B cell (primary cell): ENCODE measurements at regions not wholly inside any gene's neighbourhood (a gene's known extent, or its start where the extent isn't known, plus 50 kb on each side); places are given as distances from the start of the nearest gene placed in this dataset.

Source experiments
- ATAC-seq: fragments of 200-7000 bp; cut with Tn5 transposase; one replicate; pipeline ENCODE4 v1.10.0; 2021; ENCODE audit warnings: low read depth, mild to moderate bottlenecking, moderate number of reproducible peaks, moderate library complexity
- CTCF ChIA-PET: fragments of 350-600 bp; sonication (Branson Sonifier 250); formaldehyde crosslinking; loops from one replicate; lab custom pipeline; 2021; ENCODE audit warnings: antibody characterized with exemption, inconsistent platforms; lab: Charles Lee
- POLR2A ChIA-PET: fragments of 350-600 bp; sonication (Branson Sonifier 250); formaldehyde crosslinking; loops from one replicate; lab custom pipeline; 2021; ENCODE audit warnings: antibody characterized with exemption; lab: Charles Lee
- DNase-seq: peaks from one replicate; pipeline ENCODE4 v3.0.0; 2013
- H2AFZ ChIP-seq: 2 replicates; pipeline ENCODE4 v1.6.1; 2012; ENCODE audit warnings: mild to moderate bottlenecking, low read depth, low read length; ENCODE audit not compliant: insufficient read depth, poor library complexity, severe bottlenecking
- H3K27ac ChIP-seq, 2 donors: 1 replicate in 1 of 2; 2 replicates in 1 of 2; pipeline ENCODE4 v1.5.1; 2012 to 2013; ENCODE audit warnings: low read length in 2 of 2, mild to moderate bottlenecking in 2 of 2, moderate library complexity in 1 of 2
- H3K27me3 ChIP-seq, 4 experiments: fragments of 200-600 bp in 1 of 4; sonication (generic) in 1 of 4; replicated peaks in 1 of 4; 1 replicate in 2 of 4; 2 replicates in 2 of 4; pipeline versions ENCODE4 v1.6.1 to v1.7.0; 2013 to 2016; ENCODE audit warnings: low read length in 3 of 4, mild to moderate bottlenecking in 2 of 4, mixed read lengths in 1 of 4, moderate library complexity in 1 of 4; ENCODE audit not compliant: insufficient read depth in 4 of 4, control insufficient read depth in 3 of 4; ENCODE audit errors: control extremely low read depth in 1 of 4
- H3K36me3 ChIP-seq, 2 experiments: replicated peaks in 1 of 2; 1 replicate in 1 of 2; 2 replicates in 1 of 2; pipeline versions ENCODE4 v1.6.1 to v1.7.1; 2013; ENCODE audit warnings: low read length in 1 of 2; ENCODE audit not compliant: insufficient read depth in 2 of 2, control insufficient read depth in 1 of 2; ENCODE audit errors: control extremely low read depth in 1 of 2, extremely low read depth in 1 of 2
- H3K4me1 ChIP-seq, 2 donors: fragments of 200-600 bp in 1 of 2; sonication (generic) in 1 of 2; 1 replicate in 1 of 2; 2 replicates in 1 of 2; pipeline versions ENCODE4 v1.5.1 to v1.6.1; 2013 to 2017; ENCODE audit warnings: low read length in 2 of 2; ENCODE audit not compliant: control insufficient read depth in 2 of 2, insufficient read depth in 2 of 2
- H3K4me2 ChIP-seq: replicated peaks from 2 replicates; pipeline ENCODE3; 2012; ENCODE audit warnings: mild to moderate bottlenecking, low read depth, low read length; ENCODE audit not compliant: poor library complexity, severe bottlenecking
- H3K4me3 ChIP-seq, 5 experiments: fragments of 200-600 bp in 1 of 5; sonication (generic) in 1 of 5; 1 replicate in 3 of 5; 2 replicates in 2 of 5; pipeline versions ENCODE4 v1.5.1 to v1.7.0; 2011 to 2016; ENCODE audit warnings: low read length in 4 of 5, mild to moderate bottlenecking in 4 of 5, low read depth in 2 of 5, control low read depth in 1 of 5, moderate library complexity in 1 of 5; ENCODE audit not compliant: insufficient read depth in 1 of 5; ENCODE audit errors: control extremely low read depth in 1 of 5, extremely low read depth in 1 of 5
- H3K79me2 ChIP-seq: fragments of 200-600 bp; sonication (generic); one replicate; pipeline ENCODE4 v1.6.0; 2016; ENCODE audit warnings: low read length; ENCODE audit not compliant: control insufficient read depth, insufficient read depth
- H3K9ac ChIP-seq: fragments of 200-600 bp; sonication (generic); 2 replicates; pipeline ENCODE4 v1.6.1; 2017; ENCODE audit warnings: mild to moderate bottlenecking, low read length, moderate library complexity
- H3K9me3 ChIP-seq, 3 donors: one replicate each; pipeline versions ENCODE4 v1.6.1 to v1.7.1; 2013; ENCODE audit warnings: low read length in 2 of 3; ENCODE audit not compliant: control insufficient read depth in 2 of 3, insufficient read depth in 1 of 3; ENCODE audit errors: control extremely low read depth in 1 of 3
- H4K20me1 ChIP-seq: 2 replicates; pipeline ENCODE4 v1.6.0; 2012; ENCODE audit warnings: mild to moderate bottlenecking, low read length; ENCODE audit not compliant: insufficient read depth, control insufficient read depth, poor library complexity, severe bottlenecking
- H3K27ac Mint-ChIP-seq: one replicate; pipeline ENCODE4 v1.8.0; 2021; ENCODE audit warnings: mixed read lengths
- H3K27me3 Mint-ChIP-seq: one replicate; pipeline ENCODE4 v1.8.0; 2021; ENCODE audit warnings: mixed read lengths
- H3K4me1 Mint-ChIP-seq: one replicate; pipeline ENCODE4 v1.8.0; 2021; ENCODE audit warnings: mixed read lengths
- H3K4me3 Mint-ChIP-seq: one replicate; pipeline ENCODE4 v1.8.0; 2021; ENCODE audit warnings: mixed read lengths
- H3K9me3 Mint-ChIP-seq: one replicate; pipeline ENCODE4 v1.8.0; 2022; ENCODE audit warnings: mixed read lengths; ENCODE audit not compliant: insufficient read depth
- CTCF ChIP-seq: fragments of 200-600 bp; IDR thresholded peaks from one replicate; pipeline ENCODE4 v1.8.0; 2022; ENCODE audit warnings: antibody characterized with exemption, mild to moderate bottlenecking
- EZH2 ChIP-seq: IDR thresholded peaks from 2 replicates; pipeline ENCODE4 v1.6.1; 2012; ENCODE audit warnings: borderline replicate concordance, low read depth, mild to moderate bottlenecking, moderate library complexity, low read length; ENCODE audit not compliant: insufficient read depth, poor library complexity, severe bottlenecking
- WGBS: methylation state at CpG from one replicate; pipeline ENCODE4 v1.1.5; 2013; ENCODE audit warnings: missing lambda C conversion rate; ENCODE audit not compliant: insufficient coverage; 5-methylcytosine and 5-hydroxymethylcytosine counted together
- intact Hi-C: fragments of 100-400 bp; cut with micrococcal nuclease; formaldehyde crosslinking; loops from one replicate; pipeline ENCODE4 v1.10.0; 2022

- H4K20me1 ChIP-seq, result no peaks in the 10 kb centered on the region
- H3K4me1 Mint-ChIP-seq, result no peaks in the 10 kb centered on the region
- intact Hi-C loops, result no loop called here
- no peak overlapping the region for H3K4me2 ChIP-seq
- 69% methylated on average over 3 of the region's 3 CpGs for WGBS
- H3K4me1 ChIP-seq, result no peaks in the 10 kb centered on the region
- no peak overlapping the region for H2AFZ ChIP-seq
- ChIA-PET POLR2A (no interaction called here), CTCF (no interaction called here)
- H3K27me3 ChIP-seq, result no peaks in the 10 kb centered on the region
- no peak for ATAC-seq
- DNase-seq, result no peak
- H3K4me3 ChIP-seq, result no peak overlapping the region
- peaks cover 7% of the 10 kb centered on the region for H3K9me3 Mint-ChIP-seq
- H3K9ac ChIP-seq, result no peak overlapping the region
- no peak overlapping the region for H3K4me3 Mint-ChIP-seq
- H3K27me3 Mint-ChIP-seq, result no peaks in the 10 kb centered on the region
- peaks cover 2 to 7% (median 2%) of the 10 kb centered on the region in 3 donors for H3K9me3 ChIP-seq
- H3K27ac ChIP-seq, result no peak overlapping the region
- H3K27ac Mint-ChIP-seq, result no peak overlapping the region
- no peaks in the 10 kb centered on the region for H3K79me2 ChIP-seq
- no peaks in the 10 kb centered on the region for H3K36me3 ChIP-seq
- TF ChIP-seq EZH2, result no peak
- TF ChIP-seq CTCF, result no peak
These were observed 306.9 kb upstream of the CA10 start for GRCh38 chr17:52465407-52465806.

- CTCF ChIA-PET, result no interaction called here
- Histone ChIP-seq H3K27ac (no peak overlapping the region), H3K9me3 (peaks cover 0 to under 1% (median 0%) of the 10 kb centered on the region in 3 donors), H3K9ac (no peak overlapping the region), H3K4me1 (no peaks in the 10 kb centered on the region), H3K27me3 (no peaks in the 10 kb centered on the region), H3K79me2 (no peaks in the 10 kb centered on the region), H3K4me3 (no peak overlapping the region), H4K20me1 (no peaks in the 10 kb centered on the region), H2AFZ (no peak overlapping the region), H3K36me3 (no peaks in the 10 kb centered on the region), H3K4me2 (no peak overlapping the region)
- H3K27me3 Mint-ChIP-seq, result no peaks in the 10 kb centered on the region
- TF ChIP-seq EZH2, result no peak
- ATAC-seq, result no peak
- no peak overlapping the region for H3K27ac Mint-ChIP-seq
- intact Hi-C loops, result no loop called here
- no peak for DNase-seq
- no peak overlapping the region for H3K4me3 Mint-ChIP-seq
- POLR2A ChIA-PET, result no interaction called here
- H3K9me3 Mint-ChIP-seq, result peaks cover 3% of the 10 kb centered on the region
- no peaks in the 10 kb centered on the region for H3K4me1 Mint-ChIP-seq
These were observed 292.9 kb upstream of the CA10 start for GRCh38 chr17:52451294-52451861.
